Cardiac septum (tissue), 1 donor: ENCODE measurements at regions not wholly inside any gene's neighbourhood (a gene's known extent, or its start where the extent isn't known, plus 50 kb on each side); places are given as distances from the start of the nearest gene placed in this dataset.
"Not testable (repeated sequence)": the region's sequence is repeated elsewhere in the genome, so short reads cannot be mapped to it uniquely, and the experiment has no call there.

Experiments
- DNase-seq: peaks from one replicate; pipeline ENCODE4 v3.0.0-alpha.2; 2020; ENCODE audit warnings: low spot score
- intact Hi-C: fragments of 100-400 bp; cut with DNase I; formaldehyde crosslinking; loops from one replicate; pipeline ENCODE4 v1.14.0; 2022
- donor health status: DM: no; HTN: no; CAD: no.

DNA sequence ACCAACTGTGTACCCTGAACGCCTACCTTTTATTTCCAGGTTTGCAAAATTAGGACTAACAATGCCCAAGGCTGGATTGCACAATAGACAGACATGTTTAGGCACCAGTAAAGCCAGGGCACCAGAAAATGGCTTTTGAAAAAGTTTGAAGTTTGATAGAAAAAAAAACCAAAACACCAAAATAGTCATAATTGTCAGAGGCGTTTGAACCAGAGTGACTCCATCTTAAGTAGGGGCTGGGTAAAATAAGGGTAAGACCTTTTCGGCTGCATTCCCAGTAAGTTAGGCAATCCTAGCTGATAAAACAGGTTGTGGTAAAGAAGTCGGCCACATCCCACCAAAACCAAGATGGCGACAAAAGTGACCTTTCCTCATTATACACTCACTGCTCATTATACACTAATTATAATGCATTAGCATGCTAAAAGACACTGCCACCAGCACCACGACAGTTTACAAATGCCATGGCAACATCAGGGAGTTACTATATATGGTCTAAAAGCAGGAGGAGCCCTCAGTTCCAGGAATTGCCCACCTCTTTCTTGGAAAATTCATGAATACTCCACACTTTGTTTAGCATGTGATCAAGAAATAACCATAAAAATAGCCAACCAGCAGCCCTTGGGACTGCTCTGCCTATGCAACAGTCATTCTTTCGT lies 71.2 kb upstream of the EPCAM start:
- intact Hi-C loops = no loop called here
- DNase-seq = no peak

DNA sequence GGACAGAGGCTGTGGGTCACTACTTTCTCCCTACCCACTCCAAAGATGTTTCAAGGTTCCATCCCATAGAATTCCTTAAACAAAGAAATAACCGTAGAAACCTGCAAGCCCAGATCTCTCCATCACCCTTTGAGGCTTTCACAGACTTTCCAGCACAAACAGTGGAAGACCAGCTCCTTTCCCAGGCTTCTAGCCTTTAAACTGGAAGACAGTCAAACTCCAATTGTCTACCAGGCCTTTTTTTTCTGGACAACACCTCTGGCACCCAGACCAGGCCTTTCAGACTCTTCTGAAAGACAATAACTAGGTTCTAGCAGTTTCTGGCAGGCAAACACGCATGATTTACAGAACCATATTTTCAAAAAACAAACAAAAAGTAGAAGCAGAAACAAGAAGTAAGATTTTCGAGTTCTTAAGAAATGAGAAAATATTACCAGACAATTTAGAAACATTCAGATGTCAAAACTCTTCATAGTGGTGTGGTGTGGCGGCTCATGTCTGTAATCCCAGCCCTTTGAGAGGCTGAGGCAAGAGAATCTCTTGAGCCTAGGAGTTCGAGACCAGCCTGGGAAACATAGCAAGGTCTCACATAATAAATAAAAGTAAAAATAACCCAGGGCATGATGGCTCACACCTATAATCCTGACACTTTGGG lies 73.0 kb upstream of the EPCAM start:
- intact Hi-C loops = no loop called here
- no peak for DNase-seq

DNA sequence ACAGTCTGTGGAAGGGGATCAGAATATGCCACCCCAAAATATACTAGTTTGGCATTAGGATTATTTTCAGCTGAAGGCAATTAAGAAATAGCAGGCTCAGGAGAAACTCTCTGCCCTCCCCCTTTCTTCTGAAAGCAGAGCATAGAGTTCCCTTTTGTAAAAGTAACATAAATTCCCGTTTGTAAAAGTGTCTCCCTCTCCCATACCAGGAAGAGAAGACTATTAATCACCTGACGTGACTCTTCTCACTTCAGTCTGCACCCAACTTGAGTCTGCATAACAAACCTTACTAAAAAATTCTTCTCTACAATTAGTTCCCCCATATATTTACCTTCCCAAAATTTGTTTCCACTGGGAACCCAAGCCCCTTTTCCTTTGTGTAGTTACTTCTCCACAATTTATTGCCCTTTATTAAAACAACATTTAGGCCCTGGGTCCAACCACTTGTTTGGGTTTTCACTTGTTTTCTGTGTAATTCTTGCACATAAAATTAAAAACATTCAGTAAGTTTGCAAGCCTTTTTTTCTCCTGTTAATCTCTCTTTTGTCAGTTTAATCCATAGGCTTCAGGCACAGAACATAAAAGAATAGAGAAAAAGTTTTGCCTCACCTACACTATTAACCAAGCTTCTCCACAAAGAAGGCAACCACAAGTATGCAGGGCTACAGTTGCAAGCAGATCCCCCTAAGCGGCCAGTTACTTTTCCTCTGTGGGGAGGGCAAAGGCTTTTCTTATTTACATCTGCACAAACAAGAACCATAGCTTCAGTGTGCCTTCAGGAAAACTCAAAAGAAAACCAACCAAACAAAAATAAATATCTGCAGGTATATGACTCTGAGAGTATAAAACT lies 73.8 kb upstream of the EPCAM start:
- intact Hi-C loops = no loop called here
- no peak for DNase-seq

DNA sequence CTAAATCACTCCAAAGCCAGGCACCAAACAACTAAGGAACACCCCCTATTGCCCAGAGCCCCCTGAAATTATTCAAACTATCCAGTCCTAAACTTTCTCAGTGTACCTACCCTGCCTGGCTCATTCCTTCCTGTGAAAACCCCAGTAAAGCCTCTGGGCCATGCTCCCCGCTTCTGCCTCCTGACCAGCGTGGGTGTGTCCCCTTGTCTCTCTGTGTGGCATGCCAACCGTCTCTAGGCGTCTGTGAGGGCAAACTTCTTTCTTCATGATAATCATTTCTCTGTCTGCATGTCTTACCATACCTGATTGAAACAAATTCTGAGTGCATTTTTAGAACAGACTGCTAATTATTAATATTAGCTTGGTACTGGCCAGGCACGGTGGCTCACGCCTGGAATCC lies 75.1 kb upstream of the EPCAM start:
- intact Hi-C loops = no loop called here
- no peak for DNase-seq

DNA sequence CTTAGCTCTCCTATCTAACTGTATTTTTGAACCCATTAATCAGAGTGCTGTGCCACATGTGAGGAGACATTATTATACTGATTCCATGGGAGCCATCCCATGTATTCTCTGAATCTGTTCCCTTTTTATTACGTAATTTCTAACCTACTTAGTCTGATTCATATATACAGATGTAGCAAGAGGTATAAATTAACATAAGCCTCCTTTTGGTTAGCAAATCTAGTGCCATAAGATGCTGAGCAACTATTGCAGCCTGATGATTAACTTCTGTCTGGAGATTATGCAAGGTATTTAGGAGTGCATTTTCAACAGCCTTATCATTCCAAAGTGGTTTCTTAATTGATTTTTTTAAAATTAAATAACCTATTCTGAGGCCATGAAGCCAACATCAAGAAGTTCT lies 80.2 kb upstream of the EPCAM start:
- intact Hi-C loops = no loop called here
- no peak for DNase-seq

DNA sequence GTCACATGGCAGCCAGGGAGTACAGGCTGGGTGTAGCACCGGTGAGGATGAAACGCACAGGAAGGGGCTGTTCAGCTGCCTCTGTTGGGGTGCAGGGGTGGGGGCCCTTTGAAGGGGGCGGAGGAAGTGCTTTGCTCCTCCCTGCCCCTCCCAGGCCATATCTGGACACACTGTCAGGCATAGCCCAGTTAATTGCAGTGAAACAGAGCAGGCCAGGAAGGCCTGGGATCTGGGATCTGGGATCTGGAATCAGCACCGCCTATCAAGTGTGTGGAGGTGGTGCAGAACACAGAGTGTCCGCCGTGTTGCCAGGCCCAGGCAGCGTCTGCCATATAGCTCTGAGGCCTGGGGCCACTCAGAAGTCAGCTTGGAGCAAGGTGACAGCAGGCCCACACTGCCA lies 85.5 kb upstream of the EPCAM start:
- intact Hi-C loops = no loop called here
- no peak for DNase-seq

DNA sequence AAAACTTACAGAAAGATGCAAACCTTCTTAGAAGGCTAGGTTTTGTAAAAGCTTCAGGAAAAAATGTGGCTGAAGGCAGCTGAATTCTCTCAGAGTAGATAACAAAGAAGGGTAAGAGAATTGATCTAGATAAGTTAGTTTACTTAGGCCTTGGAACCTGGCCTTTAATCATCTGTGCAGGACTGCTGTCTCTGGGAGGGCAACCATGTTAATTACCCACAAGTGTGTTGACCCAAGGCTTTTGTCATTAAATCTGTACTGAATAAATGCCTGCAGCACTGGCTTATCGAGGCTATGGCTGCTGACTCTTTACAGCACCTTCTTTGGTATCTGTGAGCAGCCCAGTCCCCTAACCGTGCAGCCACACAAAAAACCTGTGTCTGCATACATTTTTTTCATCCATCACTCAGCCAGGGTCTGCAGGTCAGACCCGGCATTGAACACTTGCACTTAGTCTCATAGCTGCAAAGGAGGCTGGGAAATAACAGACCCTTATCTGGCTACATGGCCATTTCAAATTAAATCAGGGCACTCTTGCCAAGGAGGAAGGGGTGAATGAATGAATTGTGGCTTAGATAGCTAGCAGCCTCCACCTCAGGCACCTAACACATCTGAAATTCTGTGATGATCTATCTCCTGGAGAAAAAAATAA lies 86.4 kb upstream of the EPCAM start:
- intact Hi-C loops = no loop called here
- no peak for DNase-seq

DNA sequence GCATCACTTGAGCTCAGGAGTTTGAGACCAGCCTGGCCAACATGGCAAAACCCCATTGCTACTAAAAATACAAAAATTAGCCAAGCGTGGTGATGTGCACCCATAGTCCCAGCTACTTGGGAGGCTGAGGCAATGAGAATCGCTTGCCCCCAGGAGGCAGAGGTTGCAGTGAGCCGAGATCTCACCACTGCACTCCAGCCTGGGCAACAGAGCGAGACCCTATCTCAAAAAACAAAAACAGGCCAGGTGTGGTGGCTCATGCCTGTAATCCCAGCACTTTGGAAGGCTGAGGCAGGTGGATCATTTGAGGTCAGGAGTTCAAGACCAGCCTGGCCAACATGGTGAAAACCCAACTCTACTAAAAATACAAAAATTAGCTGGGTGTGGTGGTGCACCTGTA lies 89.6 kb upstream of the EPCAM start:
- DNase-seq, intact Hi-C loops: not testable (repeated sequence)

DNA sequence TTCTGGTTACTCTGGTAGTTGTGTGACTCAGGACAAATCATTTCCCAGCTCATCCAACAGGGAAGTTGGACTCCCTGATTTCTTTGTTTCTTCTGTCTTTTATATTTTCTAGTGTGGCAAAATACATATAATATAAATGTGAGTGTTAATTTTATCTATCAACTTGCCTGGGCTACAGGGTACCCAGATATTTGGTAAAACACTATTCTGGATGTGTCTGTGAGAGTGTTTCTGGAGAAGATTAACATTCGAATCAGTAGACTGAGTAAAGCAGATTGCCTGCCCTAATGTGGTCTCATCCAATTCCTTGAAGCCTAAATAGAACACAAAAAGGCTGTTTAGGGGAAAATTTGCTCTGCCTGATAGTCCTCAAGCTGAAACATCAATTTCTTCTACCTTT lies 91.1 kb upstream of the EPCAM start:
- no peak for DNase-seq
- intact Hi-C loops = no loop called here

DNA sequence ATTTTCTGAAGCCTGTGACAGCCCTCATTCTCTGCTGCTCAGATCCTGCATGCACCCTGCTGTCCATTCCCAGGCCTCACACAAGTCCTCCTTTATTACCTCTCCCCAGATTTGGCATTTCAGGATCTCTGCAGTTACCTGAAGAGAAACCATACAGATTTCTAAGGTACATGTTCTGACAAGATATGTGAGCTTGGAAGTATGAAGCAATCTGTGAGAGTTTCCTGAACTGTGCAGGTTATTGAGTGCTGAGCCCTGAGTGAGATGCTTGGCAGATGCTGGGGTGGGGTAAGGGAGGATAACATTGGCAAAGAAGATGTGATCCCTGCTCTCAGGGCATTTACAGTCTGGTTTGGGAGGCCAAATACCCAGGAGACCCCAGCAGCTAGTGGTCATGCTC lies 91.9 kb upstream of the EPCAM start:
- DNase-seq = no peak
- intact Hi-C loops = no loop called here

DNA sequence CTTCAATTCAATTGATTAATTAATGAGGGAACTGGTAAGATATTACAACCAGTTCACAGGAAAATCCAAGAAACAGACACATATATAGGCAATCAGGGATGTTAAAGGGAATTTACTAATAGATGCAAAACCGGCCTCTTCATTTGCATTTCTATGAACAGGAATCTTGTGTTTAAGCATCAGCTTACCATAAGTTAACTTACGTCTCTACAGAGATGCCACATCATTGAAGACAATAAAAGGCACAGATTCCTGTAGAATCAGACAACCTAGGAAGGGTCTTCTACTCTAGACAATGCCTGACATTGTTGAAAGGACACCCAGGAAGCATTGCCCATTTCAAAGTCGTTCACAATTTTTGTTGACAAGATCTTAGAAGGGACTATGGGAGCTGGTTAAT lies 93.0 kb upstream of the EPCAM start:
- no peak for DNase-seq

DNA sequence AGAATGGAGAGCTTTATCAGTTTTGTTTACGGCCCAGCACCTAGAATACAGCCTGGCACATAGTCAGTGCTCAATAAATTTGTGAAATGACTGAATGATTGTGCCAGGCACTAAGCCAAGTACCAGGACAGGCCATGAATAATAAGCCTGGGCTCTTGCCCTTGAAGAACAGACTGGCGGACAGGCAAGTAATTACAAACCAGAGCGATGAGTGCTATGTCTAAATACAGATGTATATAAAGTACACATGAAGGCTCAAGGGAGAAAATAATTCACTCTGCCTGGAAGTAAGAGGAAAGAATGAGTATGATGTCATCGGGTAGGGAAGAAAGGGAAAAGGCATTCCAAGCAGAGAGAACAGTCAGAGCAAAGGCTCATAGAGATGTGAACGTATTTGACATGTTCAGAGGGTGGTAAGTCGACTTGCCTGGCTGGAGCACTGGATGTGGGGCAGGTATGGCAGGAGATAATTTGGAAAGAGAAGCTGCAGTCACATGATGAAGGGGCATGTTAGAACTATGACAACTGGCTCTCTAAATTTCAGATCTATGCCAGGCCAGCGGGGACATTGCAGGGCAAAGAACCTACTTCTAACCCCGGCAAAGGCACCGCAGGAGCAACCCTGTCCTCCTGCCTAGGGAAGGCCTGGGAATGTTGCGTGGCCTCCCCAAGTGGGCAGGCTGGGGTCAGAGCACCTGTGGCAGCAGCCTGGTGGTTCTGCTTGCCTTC lies 94.9 kb upstream of the EPCAM start:
- peak; percentile 60 for DNase-seq
- intact Hi-C loops = loop anchor here (5.0 kb wide), 2 partner anchors 38 to 187 kb away; no protein-coding TSS in a partner anchor

More for the DNA sequence above, 93.0 kb upstream of the EPCAM start:
- intact Hi-C loops = no loop called here

DNA sequence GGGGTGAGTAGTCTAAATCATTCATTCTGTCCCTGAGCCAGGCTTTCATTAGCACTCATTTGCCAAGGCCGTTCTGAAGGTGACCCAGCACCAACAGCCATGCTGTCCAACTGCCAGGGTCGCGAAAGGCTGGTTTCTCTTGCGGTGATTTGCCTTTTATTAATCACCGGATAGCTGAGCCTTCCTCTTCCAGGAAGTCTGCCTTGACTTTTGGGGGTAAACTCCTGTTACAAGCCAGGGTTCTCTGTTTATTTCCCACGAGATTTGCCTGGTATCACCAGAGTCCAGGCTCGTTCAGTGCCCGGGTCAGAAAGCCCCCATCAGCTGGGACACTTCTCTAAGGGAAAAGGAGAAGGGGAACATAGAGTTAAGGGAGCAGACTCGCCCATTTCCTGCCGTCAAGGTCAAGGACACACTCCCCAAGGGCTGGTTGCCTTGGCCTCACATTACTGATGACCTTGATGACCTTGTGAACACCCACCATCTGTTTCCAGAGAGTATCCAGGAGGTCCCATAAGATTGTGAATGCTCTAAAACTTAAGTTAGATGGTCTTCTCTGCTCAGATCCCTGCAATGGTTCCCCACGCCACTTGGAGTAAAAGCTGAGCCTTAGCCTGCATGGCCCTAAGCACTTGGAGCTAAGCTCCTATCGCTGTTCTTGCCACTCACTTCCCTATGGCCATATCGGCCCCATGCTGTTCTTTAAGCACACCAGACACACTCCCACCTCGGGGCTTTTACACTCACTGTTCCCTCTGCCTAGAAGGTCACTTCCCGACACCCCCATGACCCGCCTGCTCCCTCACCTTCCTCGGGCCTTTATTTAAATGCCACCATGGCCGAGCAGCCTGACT lies 96.0 kb upstream of the EPCAM start:
- DNase-seq = peak; percentile 44
- intact Hi-C loops = loop anchor here (5.0 kb wide), 2 partner anchors 39 to 186 kb away; no protein-coding TSS in a partner anchor

DNA sequence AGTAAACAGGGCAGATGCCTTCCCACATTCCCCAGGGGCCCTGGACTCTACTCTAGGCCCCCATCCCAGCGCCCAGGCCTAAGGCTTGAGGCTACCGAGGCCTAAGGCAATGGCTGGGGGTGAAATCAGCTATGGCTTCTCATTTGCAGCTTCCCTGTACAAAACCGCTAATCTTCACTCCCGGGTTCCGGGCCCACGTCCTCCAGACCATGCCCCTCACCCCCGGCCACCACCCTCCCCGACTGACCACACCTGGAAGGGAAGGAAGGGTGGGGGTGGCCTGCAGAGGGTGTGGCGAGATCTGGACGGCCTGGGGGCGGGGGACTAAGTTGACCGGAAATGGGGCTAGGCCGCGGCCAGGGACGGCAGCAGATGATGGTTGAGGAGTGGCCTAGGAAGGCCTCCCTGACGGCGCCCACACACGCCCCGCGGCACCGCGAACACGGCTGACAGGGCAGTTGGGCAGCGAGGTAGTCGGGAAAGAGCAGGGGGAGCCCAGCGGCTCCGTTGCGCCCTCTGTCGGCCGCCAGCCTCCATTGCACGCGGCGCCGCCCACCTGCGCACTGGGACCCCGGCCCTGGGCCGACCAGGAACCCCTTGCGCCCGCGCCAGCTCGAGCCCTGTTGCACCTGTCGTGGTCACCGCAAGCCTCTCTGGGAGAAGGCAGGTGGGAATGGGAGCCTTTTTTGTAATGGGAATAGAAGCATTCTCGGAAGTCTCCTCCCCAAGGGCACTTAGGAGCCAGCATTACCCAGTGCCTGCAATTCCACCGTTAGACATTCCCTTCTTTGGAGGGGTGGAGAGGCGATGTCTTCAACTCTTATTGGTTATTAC lies 95.9 kb upstream of the CALM2 start:
- peak; percentile 90 for DNase-seq
- intact Hi-C loops = loop anchor here (5.0 kb wide), 2 partner anchors 40 to 185 kb away; no protein-coding TSS in a partner anchor

DNA sequence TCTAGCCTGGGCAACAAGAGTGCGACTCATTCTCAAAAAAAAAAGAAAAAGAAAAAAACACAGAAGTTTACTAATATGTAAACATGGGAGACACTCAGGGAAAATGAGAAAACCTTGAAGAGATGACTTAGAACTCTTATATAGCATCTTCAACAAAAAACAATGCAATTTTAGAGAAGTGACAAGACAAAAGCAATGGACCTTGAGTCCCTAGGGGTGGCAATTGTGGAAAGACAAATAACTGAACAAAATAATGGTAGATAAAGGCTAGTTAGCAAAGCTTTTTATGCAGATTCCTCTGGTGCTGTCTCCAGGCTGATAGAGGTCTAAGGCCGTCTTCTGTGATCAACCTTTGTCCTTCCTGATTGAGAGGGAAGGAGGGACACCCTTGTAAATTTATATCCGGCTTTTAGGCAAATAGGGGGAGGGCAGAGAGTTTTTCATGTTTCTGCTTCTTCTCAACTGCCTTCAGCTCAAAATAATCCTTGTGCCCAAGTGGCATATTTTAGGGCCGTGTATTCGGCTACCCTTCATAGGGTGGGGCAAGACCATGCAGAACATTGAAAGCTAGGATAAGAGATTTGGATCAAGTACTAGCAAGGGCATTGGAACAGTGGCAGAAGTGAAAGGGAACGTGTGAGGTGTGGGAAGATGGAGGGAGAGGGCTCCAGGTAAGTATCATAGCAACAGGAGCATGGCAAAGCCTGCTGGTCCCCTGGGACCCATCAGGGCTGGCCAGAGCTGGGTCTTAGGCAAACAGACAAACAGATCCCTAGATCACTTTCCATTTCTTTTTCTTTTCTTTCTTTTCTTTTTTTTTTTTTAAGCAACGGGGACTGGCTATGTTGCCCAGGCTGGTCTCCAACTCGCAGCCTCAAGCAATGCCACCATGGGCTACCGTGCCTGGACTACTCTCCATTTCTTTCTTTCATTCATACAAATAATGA lies 95.0 kb upstream of the CALM2 start:
- peak; percentile 7 for DNase-seq
- intact Hi-C loops = loop anchor here (5.0 kb wide), 2 partner anchors 41 to 184 kb away; no protein-coding TSS in a partner anchor

DNA sequence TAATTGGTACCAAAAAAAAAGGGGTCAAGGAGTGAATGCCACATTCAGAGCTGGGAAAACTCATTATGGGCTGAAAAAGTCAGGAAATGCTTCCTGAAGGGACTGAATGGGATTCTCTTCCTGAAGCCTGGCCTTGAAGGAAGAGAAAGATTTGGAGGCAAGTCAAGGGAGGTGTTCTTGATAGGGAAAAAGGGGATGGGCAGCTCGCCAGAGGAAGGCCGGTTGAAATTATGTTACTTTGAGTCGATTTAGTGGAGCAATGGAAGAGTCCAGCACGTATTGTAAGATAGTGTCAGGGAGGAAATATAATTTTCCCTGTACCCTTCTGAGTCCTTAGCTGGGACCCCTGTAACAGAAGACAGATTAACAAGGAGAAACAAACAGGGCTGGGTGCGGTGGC lies 94.1 kb upstream of the CALM2 start:
- peak; percentile 62 for DNase-seq
- intact Hi-C loops = loop anchor here (5.0 kb wide), 2 partner anchors 42 to 183 kb away; no protein-coding TSS in a partner anchor
